ENCODE measurements at regions not wholly inside any gene's neighbourhood (a gene's known extent, or its start where the extent isn't known, plus 50 kb on each side); places are given as distances from the start of the nearest gene placed in this dataset.
"Not testable (repeated sequence)": the region's sequence is repeated elsewhere in the genome, so short reads cannot be mapped to it uniquely, and the experiment has no call there.

GRCh38 chr5:88666761-88667495 is 216.1 kb downstream of the MEF2C start:
- peak; percentile 6 for DNase-seq (ENCODE audit: low read depth)

DNA sequence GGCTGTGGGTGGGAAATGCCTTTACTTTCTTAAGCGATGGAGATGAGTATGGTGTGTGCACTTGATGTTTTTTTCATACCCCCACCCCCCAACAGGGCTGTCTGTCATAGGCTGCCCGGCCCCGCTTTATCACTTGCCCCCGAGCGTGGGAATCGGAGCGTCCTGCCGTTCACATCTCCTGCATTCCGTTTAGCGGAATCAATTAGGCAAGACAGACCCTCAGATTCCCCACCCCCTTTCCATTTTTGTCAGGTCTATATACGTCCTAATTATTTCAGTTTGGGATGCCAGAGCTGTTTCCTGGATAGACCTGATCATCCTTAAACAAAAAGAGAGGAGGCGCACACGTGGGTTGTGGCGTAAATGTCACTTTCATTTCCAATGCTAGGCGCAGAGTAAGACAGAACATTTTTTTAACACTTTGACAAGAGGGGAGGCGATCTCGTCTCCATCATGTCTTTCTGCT is 217.2 kb downstream of the MEF2C start:
- DNase-seq (ENCODE audit: low read depth), result no peak

DNA sequence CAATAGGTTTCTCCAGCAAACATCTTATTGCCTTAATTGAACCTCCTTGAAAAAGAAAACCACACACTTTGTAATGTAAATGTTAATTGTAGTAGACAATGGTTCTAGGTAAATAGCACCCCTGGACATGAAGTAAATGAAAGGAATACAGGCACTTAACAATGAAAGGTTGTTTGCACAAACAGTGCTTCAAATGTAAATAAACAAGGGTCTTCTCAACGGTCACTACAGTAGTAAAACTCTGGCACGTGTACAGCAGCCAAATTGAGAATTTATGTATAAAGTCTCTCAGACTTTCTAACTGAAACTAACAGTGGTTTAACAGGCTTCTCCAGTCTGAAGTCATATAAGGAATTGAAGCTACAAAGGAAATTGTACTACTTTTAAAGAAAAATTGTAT is 218.3 kb downstream of the MEF2C start:
- no peak for DNase-seq (ENCODE audit: low read depth)

- DNase-seq (ENCODE audit: low read depth), result no peak
Measured at GRCh38 chr5:88663793-88664216, 219.2 kb downstream of the MEF2C start.

DNA sequence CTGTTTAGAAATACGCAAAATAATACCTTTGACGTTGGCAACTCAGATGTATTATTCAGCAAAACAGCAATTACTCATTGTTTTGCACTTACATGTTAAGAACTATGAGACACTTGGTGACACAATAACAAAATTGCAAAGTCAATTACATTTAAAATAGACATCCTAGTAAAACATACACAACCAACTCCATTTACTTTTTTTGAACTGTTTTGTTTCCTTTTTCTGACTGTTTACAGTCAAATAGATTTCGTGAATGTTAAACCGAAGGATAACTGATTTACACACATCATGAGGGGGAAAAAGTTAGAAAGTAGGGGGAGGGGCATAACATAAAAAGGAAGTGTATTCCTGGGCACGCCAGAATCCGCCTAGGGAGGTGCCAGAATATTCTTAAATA is 220.1 kb downstream of the MEF2C start:
- no peak for DNase-seq (ENCODE audit: low read depth)

- no peak for DNase-seq (ENCODE audit: low read depth)
Measured at GRCh38 chr5:88661806-88662207, 221.2 kb downstream of the MEF2C start.

- DNase-seq (ENCODE audit: low read depth), result peak; percentile 32
Measured at GRCh38 chr5:88660947-88661805, 221.8 kb downstream of the MEF2C start.

DNA sequence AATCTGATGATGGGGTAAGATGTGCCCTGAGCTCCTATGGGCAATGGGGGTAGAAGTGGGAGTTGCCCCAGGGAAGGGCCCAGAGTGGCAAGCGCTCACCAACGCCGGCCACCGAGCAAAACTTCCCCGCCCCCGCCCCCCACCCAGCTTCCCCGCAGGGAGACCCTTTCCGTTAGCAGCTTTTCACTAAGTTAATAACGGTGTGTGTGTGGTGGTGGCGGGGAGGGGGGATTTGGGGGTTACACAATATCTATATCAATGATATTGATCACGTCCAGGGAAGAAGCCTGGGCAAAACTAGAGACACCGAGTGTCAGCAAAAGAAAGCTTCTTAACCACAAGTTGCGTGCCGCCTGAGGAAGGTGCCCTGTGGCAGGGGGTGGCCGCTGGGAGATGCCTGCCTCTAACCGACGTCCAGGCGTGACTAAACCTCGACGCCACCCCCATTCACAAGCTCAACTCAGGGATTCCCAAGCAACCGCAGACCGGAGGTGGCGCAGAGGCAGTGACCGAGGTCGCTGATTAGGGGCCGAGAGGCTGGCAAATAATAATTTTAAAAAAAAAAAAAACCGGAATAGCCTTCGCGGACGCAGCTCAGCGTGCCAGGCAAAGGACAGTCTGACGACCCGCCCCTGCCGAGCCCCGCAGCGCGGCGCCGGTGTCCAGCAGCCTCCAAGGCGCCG is 222.6 kb downstream of the MEF2C start:
- peak; percentile 4 for DNase-seq (ENCODE audit: low read depth)

GRCh38 chr5:88659529-88660263 is 223.3 kb downstream of the MEF2C start:
- no peak for DNase-seq (ENCODE audit: low read depth)

DNA sequence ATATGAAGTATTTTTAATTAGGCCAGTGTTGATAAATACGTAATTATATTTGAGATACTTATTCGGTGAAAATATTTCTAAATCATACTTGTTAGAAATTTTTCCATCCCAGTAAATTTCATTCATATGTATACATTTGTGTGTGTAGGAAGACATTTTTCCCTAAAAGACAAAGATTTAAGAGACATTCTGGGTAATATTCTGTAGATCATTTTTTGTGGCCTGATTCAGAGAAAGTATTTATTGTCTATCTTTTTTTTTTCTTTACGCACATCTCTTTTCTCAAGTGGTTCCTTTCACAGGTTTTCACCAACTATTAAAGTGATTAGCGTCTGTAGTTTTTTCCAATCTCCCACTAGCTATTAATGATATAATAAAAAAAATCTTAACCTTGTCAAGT is 224.1 kb downstream of the MEF2C start:
- DNase-seq (ENCODE audit: low read depth), result no peak

GRCh38 chr5:88657906-88658775 is 224.8 kb downstream of the MEF2C start:
- no peak for DNase-seq (ENCODE audit: low read depth)

DNA sequence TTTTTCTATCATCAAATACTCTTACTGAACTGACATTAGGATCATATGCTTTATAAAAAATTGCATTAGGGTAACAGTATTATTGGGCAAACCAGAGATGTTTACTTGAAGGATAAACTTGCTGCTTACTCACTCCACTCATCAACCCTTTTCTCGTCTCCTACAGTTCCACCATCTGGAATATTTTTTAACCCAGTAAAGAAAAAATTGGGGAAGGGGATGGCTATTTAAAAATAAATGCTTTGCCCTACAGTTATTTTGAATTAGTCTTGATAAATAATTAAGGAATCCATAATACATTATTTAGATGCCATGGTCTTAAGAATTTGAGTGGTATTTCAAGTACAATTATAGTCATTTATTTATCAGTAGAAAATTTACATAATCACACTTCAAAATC is 225.8 kb downstream of the MEF2C start:
- no peak for DNase-seq (ENCODE audit: low read depth)

DNA sequence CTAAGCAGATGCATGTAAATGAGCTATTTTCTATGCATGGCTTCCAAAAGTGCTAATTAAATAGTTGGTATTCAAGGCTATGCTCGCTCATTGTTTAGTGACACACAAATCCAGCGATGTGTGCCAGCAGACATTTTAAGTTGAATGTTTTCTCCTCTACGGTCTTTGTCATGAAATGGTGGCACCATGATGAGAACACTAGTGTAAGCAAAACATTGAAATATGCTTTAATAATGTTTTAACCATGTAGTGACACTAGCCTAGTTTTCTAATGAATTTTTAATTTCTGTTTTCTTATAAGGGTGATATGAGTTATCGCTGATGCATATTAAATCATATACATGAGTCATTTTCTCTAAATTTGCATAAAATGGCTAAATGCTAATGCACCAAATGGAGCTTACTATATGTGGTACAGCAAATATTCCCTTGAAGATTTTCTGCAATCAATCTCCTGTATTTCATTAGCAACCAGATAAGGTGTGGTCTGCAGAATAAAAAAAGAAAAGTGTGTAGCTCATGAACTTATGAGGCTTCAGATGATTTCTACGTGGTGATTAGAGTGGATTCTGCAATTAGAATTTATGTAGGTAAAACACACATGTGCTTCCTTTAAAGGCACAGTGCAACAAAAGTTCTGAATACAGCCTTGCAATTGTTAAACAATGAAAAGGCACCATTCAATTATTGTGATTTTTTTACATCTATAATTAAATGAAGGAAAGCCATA is 226.6 kb downstream of the MEF2C start:
- no peak for DNase-seq (ENCODE audit: low read depth)

DNA sequence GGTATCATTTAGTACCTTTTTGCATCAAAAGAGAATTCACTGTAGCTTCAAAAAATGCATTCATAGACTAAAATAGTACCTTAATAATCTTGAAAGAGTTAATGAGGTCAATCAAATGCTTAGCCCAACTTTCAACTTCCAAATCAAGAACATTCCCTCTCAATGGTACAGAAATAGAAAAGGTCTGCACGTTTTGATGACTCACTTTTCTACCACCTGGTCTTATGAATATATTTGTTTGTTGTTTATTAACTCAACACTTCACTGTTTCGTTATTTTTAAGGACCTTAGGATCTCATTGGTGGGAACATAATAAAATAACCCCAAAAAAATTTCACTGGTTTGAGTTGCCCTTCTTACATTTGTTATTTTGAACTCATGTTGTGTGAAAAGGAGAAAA is 229.5 kb downstream of the MEF2C start:
- DNase-seq (ENCODE audit: low read depth), result no peak

DNA sequence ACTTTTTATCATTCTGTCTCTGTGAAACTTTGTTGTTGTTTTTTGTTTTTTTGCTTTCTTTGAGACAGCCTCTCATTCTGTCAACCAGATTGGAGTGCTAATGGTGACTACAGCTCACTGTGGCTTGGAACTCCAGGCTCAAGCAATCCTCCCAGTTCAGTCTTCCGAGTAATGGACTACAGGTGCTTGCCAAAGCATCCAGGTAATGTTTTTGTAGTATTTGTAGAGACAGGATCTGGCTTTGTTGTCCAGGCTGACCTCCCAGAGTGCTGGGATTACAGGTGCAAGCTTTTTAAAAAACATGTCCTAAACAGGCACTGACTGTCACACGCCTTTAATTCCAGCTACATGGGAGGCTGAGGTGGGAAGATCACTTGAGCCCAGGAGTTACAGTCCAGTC is 235.1 kb downstream of the MEF2C start:
- no peak for DNase-seq (ENCODE audit: low read depth)

GRCh38 chr5:88646866-88647265 is 236.1 kb downstream of the MEF2C start:
- no peak for DNase-seq (ENCODE audit: low read depth)

DNA sequence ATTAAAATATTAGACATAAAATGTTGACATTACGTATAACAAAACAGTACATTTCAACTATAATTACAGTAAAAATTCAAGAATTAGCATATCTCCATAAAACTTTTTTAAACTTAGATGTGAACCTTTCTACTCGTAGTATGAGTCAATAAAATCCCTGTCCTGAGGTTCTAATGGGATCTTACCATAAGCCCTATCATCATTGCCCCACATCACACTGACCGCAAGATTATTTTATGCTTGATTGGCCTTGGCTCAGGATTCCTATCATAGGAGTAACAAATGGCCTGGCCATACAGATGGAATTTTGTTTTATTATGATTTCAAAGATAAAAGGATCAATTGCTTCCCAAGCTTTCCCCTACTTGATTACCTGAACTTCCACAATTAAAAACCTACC is 238.3 kb downstream of the MEF2C start:
- no peak for DNase-seq (ENCODE audit: low read depth)

DNA sequence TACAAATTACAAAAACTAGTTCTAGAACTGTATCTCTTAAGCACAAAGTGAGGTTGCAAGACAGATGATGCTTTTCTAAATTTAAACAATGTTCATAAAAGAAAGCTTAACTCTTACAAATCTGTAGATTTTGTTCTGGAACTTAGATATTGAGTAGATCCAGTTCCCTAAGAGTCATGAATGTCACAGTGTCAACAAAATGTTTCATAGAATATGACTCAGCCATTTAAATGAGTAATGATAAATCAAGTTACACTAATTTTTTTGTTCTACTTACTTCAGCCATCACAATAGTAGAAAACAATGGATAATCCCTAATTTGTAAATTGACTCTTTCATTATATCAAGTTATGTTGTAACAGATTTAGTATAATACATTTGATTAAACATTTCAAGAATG is 239.7 kb downstream of the MEF2C start:
- DNase-seq (ENCODE audit: low read depth), result no peak

DNA sequence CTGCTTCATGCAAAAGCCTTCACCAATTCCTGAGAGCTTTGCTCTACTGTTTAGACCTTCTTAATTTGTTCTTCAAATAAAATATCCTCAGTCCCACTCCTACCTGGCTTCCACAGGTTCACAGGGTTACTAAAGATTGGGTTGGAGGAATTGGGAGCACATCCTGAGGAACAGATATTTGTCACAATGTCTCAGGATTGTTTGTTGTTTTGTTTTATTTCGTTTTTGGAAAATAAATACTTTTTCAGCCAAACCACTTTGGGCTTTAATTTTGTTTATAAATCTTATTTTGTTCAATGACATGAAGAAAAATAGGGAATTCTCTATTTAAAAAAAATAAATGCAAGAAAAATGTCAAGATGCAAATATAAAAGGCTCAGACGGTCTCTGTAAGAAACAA is 249.0 kb downstream of the MEF2C start:
- no peak for DNase-seq (ENCODE audit: low read depth)

DNA sequence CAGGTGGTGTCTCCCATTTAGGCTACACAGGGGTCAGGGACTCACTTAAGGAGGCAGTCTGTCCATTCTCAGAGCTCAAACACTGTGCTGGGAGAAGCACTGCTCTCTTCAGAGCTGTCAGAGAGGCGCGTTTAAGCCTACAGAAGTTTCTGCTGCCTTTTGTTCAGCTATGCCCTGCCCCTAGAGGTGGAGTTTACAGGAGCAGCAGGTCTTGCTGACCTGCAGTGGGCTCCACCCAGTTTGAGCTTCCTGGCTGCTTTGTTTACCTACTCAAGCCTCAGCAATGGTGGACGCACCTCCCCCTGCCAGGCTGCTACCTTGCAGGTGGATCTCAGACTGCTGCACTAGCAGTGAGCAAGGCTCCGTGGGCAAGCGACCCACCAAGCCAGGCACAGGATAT is 260.1 kb downstream of the MEF2C start:
- not testable (repeated sequence) for DNase-seq (ENCODE audit: low read depth)

Data from amniotic epithelial cell (primary cell).